BJ (cell line): ENCODE measurements at regions not wholly inside any gene's neighbourhood (a gene's known extent, or its start where the extent isn't known, plus 50 kb on each side); places are given as distances from the start of the nearest gene placed in this dataset.

Source experiments
- CTCF ChIA-PET: fragments of 350-600 bp; formaldehyde crosslinking; extraction: SDS; loops from one replicate; lab custom pipeline; 2021; ENCODE audit warnings: antibody characterized with exemption, inconsistent platforms; lab: Yijun Ruan, JAX
- POLR2A ChIA-PET: fragments of 300-600 bp; sonication (Branson Sonifier 250); formaldehyde crosslinking; extraction: SDS; loops from one replicate; lab custom pipeline; 2021; ENCODE audit warnings: antibody characterized with exemption; lab: Charles Lee
- DNase-seq: peaks from one replicate; pipeline ENCODE4 v3.0.0-alpha.2; 2011; ENCODE audit warnings: low read depth
- H3K27me3 ChIP-seq: 2 replicates; pipeline ENCODE4 v1.6.0; 2011; ENCODE audit warnings: low read length; ENCODE audit not compliant: control insufficient read depth, insufficient read depth
- H3K36me3 ChIP-seq: 2 replicates; pipeline ENCODE4 v1.5.1; 2011; ENCODE audit warnings: low read length; ENCODE audit not compliant: control insufficient read depth, insufficient read depth
- H3K4me3 ChIP-seq: 2 replicates; pipeline ENCODE4 v1.5.1; 2011; ENCODE audit warnings: low read depth, mild to moderate bottlenecking, control low read depth, low read length
- CTCF ChIP-seq: IDR thresholded peaks from 2 replicates; pipeline ENCODE4 v1.5.1; 2011; ENCODE audit warnings: low read depth, mild to moderate bottlenecking, control low read depth, inconsistent platforms, low read length, moderate library complexity; ENCODE audit not compliant: insufficient read depth

GRCh38 chr10:117694190-117694589 lies 151.6 kb downstream of the EMX2 start:
- Histone ChIP-seq H3K36me3 (no peaks in the 10 kb centered on the region), H3K27me3 (no peaks in the 10 kb centered on the region), H3K4me3 (no peak overlapping the region)
- ChIA-PET POLR2A (no interaction called here), CTCF (interaction anchor here (0.6 kb wide), 1 partner anchor 13 kb away, joined by 3 read pairs; no protein-coding TSS in a partner anchor)
- DNase-seq: no peak
- no peak for TF ChIP-seq CTCF

DNA sequence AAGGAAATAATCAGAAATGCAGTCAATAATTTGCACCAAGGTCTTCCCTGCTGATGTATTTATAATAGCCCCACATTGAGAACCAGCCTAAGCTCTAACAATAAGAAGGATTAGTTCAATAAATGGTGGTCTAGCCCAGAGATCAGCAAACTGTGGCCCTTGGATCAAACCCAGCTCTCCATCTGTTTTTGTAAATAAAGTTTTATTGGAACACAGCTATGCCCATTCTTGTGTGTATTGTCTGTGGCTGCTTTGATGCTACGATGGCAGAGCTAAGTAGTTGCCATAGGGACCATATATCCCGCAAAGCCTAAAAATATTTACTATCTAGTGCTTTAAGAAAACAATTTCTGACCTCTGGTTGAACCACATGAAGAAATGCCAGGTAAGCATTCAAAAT lies 154.9 kb downstream of the EMX2 start:
- H3K36me3 ChIP-seq: no peaks in the 10 kb centered on the region
- ChIA-PET POLR2A (no interaction called here), CTCF (no interaction called here)
- no peak overlapping the region for H3K4me3 ChIP-seq
- TF ChIP-seq CTCF: no peak
- no peak for DNase-seq
- H3K27me3 ChIP-seq: no peaks in the 10 kb centered on the region

- DNase-seq: no peak
- TF ChIP-seq CTCF: no peak
- CTCF ChIA-PET: no interaction called here
Measured at GRCh38 chr10:117698809-117699208, 156.3 kb downstream of the EMX2 start.

DNA sequence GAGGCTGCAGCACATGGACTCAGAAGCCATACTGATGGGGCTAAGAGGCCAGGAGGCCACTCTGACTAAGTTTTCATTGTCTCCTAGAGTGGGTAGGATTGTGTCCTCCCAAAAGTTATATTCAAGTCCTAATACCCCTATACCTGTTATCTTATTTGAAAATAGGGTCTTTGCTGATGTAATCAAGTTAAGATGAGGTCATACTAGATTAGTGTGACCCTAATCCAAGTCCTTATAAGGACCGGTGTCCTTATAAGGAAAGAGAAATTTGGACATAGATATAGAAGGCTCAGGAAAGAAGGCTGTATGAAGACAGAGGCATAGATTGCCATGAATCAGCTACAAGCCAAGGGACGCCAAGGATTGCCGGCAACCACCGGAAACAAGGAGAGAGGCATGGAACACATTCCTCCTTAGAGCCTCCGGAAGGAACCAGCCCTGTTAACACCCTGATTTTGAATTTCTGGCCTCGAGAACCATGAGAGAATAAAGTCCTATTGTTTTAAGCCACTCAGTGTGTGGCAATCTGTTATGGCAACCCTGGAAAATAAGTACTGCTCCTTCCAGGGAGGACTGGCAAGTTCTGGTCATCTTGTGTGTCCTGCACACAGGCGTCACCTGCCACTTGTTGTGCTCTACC lies 157.0 kb downstream of the EMX2 start:
- no peak for DNase-seq
- ChIA-PET POLR2A (no interaction called here), CTCF (no interaction called here)
- Histone ChIP-seq H3K36me3 (no peaks in the 10 kb centered on the region), H3K27me3 (no peaks in the 10 kb centered on the region), H3K4me3 (no peak overlapping the region)
- no peak for TF ChIP-seq CTCF

More at GRCh38 chr10:117698809-117699208, 156.3 kb downstream of the EMX2 start:
- no peaks in the 10 kb centered on the region for H3K27me3 ChIP-seq
- POLR2A ChIA-PET: no interaction called here
- no peak overlapping the region for H3K4me3 ChIP-seq
- H3K36me3 ChIP-seq: no peaks in the 10 kb centered on the region

GRCh38 chr10:117710181-117710798 lies 167.7 kb downstream of the EMX2 start:
- H3K4me3 ChIP-seq: no peak overlapping the region
- no peaks in the 10 kb centered on the region for H3K36me3 ChIP-seq
- DNase-seq: no peak
- ChIA-PET CTCF (no interaction called here), POLR2A (no interaction called here)
- H3K27me3 ChIP-seq: no peaks in the 10 kb centered on the region
- TF ChIP-seq CTCF: no peak
